Peyer's patch (tissue), 4 donors: ENCODE measurements at regions not wholly inside any gene's neighbourhood (a gene's known extent, or its start where the extent isn't known, plus 50 kb on each side); places are given as distances from the start of the nearest gene placed in this dataset.
"Not testable (repeated sequence)": the region's sequence is repeated elsewhere in the genome, so short reads cannot be mapped to it uniquely, and the experiment has no call there.

ENCODE experiments used
- POLR2A ChIP-seq, 2 donors: fragments of 450-650 bp; IDR thresholded peaks; one replicate each; pipeline ENCODE4 v1.5.1; 2017; ENCODE audit warnings: antibody characterized with exemption in 2 of 2, mild to moderate bottlenecking in 2 of 2, moderate library complexity in 2 of 2
- TF ChIP-seq, protein P1 (sequence below), 6 experiments: fragments of 450-650 bp in 4 of 6; fragments of 200-600 bp in 2 of 6; sonication (generic) in 1 of 6; IDR thresholded peaks; one replicate each; pipeline ENCODE4 v1.5.1; 2017 to 2019; ENCODE audit warnings: antibody characterized with exemption in 6 of 6, mild to moderate bottlenecking in 3 of 6, moderate library complexity in 1 of 6

DNA sequence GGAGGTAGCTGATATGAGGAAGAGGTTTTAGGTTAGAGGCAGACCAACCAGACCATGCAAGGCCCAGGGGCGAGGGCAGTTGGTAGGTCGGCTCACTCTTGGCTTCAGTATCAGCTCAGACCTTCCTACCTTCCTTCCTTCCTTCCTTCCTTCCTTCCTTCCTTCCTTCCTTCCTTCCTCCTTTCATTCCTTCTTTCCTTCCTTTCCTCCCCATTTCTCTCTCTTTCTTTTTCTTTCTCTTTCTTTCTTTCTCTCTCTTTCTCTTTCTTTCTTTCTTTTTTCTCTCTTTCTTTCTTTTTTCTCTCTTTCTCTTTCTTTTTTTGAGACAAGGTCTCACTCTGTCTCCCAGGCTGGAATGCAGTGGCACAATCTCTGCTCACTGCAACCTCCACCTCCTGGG lies 89.1 kb downstream of the MAB21L3 start:
- TF ChIP-seq, protein P1, sequence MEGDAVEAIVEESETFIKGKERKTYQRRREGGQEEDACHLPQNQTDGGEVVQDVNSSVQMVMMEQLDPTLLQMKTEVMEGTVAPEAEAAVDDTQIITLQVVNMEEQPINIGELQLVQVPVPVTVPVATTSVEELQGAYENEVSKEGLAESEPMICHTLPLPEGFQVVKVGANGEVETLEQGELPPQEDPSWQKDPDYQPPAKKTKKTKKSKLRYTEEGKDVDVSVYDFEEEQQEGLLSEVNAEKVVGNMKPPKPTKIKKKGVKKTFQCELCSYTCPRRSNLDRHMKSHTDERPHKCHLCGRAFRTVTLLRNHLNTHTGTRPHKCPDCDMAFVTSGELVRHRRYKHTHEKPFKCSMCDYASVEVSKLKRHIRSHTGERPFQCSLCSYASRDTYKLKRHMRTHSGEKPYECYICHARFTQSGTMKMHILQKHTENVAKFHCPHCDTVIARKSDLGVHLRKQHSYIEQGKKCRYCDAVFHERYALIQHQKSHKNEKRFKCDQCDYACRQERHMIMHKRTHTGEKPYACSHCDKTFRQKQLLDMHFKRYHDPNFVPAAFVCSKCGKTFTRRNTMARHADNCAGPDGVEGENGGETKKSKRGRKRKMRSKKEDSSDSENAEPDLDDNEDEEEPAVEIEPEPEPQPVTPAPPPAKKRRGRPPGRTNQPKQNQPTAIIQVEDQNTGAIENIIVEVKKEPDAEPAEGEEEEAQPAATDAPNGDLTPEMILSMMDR (IDR thresholded peaks at IDR 0.05): not testable (repeated sequence)
- not testable (repeated sequence) for TF ChIP-seq POLR2A (IDR thresholded peaks at IDR 0.05)
